ENCODE measurements at regions not wholly inside any gene's neighbourhood (a gene's known extent, or its start where the extent isn't known, plus 50 kb on each side); places are given as distances from the start of the nearest gene placed in this dataset.

DNA sequence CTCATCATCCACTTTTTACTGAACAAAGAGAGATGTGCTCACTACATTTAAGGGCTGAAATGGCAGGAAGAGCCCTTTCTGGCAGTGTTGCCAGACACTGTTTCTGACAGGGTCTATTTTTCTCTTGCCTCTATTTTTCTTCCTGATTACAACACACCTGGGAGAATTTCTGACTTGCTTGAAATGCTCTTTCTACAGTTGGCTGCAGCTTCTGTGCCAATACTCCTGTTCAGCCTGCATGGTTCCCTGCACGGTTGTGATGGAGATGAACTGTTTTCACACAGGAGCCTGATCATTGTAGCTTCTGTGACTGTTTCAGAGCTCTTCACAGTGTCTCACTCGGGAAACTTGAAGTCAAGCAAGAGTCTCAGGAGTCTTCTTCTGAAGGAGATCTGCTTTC, 83.0 kb upstream of the DLG1 start:
- H3K27me3 Mint-ChIP-seq (ENCODE audit: low read depth): peaks cover 5% of the 10 kb centered on the region; the same call in 1 of the 2 replicates
- peaks cover 9% of the 10 kb centered on the region for H3K4me1 Mint-ChIP-seq
- no peak overlapping the region for H3K4me3 Mint-ChIP-seq
- DNase-seq (ENCODE audit: low spot score) (no peak), ATAC-seq (no peak)
- H3K27ac Mint-ChIP-seq: no peak overlapping the region
- TF ChIP-seq, protein P1, sequence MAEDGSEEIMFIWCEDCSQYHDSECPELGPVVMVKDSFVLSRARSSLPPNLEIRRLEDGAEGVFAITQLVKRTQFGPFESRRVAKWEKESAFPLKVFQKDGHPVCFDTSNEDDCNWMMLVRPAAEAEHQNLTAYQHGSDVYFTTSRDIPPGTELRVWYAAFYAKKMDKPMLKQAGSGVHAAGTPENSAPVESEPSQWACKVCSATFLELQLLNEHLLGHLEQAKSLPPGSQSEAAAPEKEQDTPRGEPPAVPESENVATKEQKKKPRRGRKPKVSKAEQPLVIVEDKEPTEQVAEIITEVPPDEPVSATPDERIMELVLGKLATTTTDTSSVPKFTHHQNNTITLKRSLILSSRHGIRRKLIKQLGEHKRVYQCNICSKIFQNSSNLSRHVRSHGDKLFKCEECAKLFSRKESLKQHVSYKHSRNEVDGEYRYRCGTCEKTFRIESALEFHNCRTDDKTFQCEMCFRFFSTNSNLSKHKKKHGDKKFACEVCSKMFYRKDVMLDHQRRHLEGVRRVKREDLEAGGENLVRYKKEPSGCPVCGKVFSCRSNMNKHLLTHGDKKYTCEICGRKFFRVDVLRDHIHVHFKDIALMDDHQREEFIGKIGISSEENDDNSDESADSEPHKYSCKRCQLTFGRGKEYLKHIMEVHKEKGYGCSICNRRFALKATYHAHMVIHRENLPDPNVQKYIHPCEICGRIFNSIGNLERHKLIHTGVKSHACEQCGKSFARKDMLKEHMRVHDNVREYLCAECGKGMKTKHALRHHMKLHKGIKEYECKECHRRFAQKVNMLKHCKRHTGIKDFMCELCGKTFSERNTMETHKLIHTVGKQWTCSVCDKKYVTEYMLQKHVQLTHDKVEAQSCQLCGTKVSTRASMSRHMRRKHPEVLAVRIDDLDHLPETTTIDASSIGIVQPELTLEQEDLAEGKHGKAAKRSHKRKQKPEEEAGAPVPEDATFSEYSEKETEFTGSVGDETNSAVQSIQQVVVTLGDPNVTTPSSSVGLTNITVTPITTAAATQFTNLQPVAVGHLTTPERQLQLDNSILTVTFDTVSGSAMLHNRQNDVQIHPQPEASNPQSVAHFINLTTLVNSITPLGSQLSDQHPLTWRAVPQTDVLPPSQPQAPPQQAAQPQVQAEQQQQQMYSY (CRISPR knock-in tag; IDR thresholded peaks at IDR 0.05): no peak
- TF ChIP-seq GABPB1 (CRISPR knock-in tag; IDR thresholded peaks at IDR 0.05): no peak
- TF ChIP-seq CREB1 (CRISPR knock-in tag; IDR thresholded peaks at IDR 0.05): no peak
- TF ChIP-seq TEAD4 (CRISPR knock-in tag; IDR thresholded peaks at IDR 0.05): no peak
- TF ChIP-seq, protein P2, sequence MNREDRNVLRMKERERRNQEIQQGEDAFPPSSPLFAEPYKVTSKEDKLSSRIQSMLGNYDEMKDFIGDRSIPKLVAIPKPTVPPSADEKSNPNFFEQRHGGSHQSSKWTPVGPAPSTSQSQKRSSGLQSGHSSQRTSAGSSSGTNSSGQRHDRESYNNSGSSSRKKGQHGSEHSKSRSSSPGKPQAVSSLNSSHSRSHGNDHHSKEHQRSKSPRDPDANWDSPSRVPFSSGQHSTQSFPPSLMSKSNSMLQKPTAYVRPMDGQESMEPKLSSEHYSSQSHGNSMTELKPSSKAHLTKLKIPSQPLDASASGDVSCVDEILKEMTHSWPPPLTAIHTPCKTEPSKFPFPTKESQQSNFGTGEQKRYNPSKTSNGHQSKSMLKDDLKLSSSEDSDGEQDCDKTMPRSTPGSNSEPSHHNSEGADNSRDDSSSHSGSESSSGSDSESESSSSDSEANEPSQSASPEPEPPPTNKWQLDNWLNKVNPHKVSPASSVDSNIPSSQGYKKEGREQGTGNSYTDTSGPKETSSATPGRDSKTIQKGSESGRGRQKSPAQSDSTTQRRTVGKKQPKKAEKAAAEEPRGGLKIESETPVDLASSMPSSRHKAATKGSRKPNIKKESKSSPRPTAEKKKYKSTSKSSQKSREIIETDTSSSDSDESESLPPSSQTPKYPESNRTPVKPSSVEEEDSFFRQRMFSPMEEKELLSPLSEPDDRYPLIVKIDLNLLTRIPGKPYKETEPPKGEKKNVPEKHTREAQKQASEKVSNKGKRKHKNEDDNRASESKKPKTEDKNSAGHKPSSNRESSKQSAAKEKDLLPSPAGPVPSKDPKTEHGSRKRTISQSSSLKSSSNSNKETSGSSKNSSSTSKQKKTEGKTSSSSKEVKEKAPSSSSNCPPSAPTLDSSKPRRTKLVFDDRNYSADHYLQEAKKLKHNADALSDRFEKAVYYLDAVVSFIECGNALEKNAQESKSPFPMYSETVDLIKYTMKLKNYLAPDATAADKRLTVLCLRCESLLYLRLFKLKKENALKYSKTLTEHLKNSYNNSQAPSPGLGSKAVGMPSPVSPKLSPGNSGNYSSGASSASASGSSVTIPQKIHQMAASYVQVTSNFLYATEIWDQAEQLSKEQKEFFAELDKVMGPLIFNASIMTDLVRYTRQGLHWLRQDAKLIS (CRISPR knock-in tag; IDR thresholded peaks at IDR 0.05; ENCODE audit: borderline replicate concordance): no peak
- TF ChIP-seq, protein P3, sequence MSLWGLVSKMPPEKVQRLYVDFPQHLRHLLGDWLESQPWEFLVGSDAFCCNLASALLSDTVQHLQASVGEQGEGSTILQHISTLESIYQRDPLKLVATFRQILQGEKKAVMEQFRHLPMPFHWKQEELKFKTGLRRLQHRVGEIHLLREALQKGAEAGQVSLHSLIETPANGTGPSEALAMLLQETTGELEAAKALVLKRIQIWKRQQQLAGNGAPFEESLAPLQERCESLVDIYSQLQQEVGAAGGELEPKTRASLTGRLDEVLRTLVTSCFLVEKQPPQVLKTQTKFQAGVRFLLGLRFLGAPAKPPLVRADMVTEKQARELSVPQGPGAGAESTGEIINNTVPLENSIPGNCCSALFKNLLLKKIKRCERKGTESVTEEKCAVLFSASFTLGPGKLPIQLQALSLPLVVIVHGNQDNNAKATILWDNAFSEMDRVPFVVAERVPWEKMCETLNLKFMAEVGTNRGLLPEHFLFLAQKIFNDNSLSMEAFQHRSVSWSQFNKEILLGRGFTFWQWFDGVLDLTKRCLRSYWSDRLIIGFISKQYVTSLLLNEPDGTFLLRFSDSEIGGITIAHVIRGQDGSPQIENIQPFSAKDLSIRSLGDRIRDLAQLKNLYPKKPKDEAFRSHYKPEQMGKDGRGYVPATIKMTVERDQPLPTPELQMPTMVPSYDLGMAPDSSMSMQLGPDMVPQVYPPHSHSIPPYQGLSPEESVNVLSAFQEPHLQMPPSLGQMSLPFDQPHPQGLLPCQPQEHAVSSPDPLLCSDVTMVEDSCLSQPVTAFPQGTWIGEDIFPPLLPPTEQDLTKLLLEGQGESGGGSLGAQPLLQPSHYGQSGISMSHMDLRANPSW (CRISPR knock-in tag; conservative IDR thresholded peaks at IDR 0.05; ENCODE audit: low read depth): no peak
- TF ChIP-seq, protein P4, sequence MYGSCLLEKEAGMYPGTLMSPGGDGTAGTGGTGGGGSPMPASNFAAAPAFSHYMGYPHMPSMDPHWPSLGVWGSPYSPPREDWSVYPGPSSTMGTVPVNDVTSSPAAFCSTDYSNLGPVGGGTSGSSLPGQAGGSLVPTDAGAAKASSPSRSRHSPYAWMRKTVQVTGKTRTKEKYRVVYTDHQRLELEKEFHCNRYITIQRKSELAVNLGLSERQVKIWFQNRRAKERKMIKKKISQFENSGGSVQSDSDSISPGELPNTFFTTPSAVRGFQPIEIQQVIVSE (CRISPR knock-in tag; IDR thresholded peaks at IDR 0.05; ENCODE audit: borderline replicate concordance): no peak
- no peak for TF ChIP-seq NFE2L1 (CRISPR knock-in tag; IDR thresholded peaks at IDR 0.05)
- TF ChIP-seq FOXK1 (CRISPR knock-in tag; IDR thresholded peaks at IDR 0.05): no peak
- TF ChIP-seq, protein P5, sequence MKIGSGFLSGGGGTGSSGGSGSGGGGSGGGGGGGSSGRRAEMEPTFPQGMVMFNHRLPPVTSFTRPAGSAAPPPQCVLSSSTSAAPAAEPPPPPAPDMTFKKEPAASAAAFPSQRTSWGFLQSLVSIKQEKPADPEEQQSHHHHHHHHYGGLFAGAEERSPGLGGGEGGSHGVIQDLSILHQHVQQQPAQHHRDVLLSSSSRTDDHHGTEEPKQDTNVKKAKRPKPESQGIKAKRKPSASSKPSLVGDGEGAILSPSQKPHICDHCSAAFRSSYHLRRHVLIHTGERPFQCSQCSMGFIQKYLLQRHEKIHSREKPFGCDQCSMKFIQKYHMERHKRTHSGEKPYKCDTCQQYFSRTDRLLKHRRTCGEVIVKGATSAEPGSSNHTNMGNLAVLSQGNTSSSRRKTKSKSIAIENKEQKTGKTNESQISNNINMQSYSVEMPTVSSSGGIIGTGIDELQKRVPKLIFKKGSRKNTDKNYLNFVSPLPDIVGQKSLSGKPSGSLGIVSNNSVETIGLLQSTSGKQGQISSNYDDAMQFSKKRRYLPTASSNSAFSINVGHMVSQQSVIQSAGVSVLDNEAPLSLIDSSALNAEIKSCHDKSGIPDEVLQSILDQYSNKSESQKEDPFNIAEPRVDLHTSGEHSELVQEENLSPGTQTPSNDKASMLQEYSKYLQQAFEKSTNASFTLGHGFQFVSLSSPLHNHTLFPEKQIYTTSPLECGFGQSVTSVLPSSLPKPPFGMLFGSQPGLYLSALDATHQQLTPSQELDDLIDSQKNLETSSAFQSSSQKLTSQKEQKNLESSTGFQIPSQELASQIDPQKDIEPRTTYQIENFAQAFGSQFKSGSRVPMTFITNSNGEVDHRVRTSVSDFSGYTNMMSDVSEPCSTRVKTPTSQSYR (CRISPR knock-in tag; IDR thresholded peaks at IDR 0.05): no peak
- TF ChIP-seq, protein P6, sequence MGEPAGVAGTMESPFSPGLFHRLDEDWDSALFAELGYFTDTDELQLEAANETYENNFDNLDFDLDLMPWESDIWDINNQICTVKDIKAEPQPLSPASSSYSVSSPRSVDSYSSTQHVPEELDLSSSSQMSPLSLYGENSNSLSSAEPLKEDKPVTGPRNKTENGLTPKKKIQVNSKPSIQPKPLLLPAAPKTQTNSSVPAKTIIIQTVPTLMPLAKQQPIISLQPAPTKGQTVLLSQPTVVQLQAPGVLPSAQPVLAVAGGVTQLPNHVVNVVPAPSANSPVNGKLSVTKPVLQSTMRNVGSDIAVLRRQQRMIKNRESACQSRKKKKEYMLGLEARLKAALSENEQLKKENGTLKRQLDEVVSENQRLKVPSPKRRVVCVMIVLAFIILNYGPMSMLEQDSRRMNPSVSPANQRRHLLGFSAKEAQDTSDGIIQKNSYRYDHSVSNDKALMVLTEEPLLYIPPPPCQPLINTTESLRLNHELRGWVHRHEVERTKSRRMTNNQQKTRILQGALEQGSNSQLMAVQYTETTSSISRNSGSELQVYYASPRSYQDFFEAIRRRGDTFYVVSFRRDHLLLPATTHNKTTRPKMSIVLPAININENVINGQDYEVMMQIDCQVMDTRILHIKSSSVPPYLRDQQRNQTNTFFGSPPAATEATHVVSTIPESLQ (CRISPR knock-in tag; IDR thresholded peaks at IDR 0.05): no peak
- no peak for TF ChIP-seq ZNF423 (CRISPR knock-in tag; IDR thresholded peaks at IDR 0.05)
- TF ChIP-seq, protein P7, sequence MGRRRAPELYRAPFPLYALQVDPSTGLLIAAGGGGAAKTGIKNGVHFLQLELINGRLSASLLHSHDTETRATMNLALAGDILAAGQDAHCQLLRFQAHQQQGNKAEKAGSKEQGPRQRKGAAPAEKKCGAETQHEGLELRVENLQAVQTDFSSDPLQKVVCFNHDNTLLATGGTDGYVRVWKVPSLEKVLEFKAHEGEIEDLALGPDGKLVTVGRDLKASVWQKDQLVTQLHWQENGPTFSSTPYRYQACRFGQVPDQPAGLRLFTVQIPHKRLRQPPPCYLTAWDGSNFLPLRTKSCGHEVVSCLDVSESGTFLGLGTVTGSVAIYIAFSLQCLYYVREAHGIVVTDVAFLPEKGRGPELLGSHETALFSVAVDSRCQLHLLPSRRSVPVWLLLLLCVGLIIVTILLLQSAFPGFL (CRISPR knock-in tag; IDR thresholded peaks at IDR 0.05; ENCODE audit: borderline replicate concordance): no peak
- TF ChIP-seq FOXP1 (CRISPR knock-in tag; IDR thresholded peaks at IDR 0.05; ENCODE audit: borderline replicate concordance): no peak
- TF ChIP-seq ZNF138 (CRISPR knock-in tag; conservative IDR thresholded peaks at IDR 0.05): no peak
- no peak for TF ChIP-seq IRF2 (CRISPR knock-in tag; IDR thresholded peaks at IDR 0.05; ENCODE audit: borderline replicate concordance, low read depth)
- no peak for TF ChIP-seq PRRX2 (CRISPR knock-in tag; IDR thresholded peaks at IDR 0.05)
- TF ChIP-seq, protein P8, sequence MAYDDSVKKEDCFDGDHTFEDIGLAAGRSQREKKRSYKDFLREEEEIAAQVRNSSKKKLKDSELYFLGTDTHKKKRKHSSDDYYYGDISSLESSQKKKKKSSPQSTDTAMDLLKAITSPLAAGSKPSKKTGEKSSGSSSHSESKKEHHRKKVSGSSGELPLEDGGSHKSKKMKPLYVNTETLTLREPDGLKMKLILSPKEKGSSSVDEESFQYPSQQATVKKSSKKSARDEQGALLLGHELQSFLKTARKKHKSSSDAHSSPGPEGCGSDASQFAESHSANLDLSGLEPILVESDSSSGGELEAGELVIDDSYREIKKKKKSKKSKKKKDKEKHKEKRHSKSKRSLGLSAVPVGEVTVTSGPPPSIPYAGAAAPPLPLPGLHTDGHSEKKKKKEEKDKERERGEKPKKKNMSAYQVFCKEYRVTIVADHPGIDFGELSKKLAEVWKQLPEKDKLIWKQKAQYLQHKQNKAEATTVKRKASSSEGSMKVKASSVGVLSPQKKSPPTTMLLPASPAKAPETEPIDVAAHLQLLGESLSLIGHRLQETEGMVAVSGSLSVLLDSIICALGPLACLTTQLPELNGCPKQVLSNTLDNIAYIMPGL (CRISPR knock-in tag; IDR thresholded peaks at IDR 0.05): no peak
- H3K9me3 Mint-ChIP-seq: no peaks in the 10 kb centered on the region
- ChIA-PET CTCF (no interaction called here), POLR2A (no interaction called here)
- H3K36me3 Mint-ChIP-seq: no peaks in the 10 kb centered on the region
